ENCODE measurements at regions not wholly inside any gene's neighbourhood (a gene's known extent, or its start where the extent isn't known, plus 50 kb on each side); places are given as distances from the start of the nearest gene placed in this dataset.

DNA sequence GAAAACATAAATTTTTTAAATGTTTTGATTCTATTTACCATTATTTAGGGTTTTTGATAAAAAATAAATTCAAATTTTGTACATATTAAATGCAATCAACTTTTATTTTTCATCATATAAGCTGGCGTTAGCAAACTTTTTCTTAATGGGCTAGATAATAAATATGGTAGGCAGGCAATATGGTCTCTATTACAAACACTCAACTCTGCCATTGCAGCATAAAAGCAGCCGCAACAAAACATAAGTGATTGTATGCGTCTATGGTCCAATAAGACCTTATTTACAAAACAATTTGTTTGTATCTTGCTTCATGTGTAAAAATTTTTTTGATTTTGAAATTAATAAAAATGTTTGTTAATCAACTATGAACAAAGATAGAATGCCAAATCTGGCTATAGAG, 116.8 kb upstream of the GLI2 start:
- DNase-seq, result no peak

DNA sequence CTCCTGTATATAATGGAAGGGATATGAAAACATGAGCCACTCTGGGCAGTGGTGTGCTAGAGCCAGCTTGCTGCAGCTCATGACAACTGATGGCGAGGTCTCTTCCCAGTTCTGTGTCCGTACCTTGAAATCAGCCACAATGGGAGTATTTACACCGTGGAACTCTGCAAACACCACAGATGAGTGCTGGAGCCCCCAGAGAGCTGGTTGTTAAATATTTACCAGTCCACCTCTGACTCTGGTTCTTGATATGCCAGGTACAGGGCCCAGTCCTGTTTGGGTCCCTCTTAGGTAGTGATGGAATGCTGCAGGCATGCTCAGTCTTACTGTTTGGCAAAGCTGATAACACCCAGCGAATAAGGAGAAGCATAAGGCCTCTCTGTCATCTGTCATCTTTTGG, 116.1 kb upstream of the GLI2 start:
- no peak for DNase-seq

DNA sequence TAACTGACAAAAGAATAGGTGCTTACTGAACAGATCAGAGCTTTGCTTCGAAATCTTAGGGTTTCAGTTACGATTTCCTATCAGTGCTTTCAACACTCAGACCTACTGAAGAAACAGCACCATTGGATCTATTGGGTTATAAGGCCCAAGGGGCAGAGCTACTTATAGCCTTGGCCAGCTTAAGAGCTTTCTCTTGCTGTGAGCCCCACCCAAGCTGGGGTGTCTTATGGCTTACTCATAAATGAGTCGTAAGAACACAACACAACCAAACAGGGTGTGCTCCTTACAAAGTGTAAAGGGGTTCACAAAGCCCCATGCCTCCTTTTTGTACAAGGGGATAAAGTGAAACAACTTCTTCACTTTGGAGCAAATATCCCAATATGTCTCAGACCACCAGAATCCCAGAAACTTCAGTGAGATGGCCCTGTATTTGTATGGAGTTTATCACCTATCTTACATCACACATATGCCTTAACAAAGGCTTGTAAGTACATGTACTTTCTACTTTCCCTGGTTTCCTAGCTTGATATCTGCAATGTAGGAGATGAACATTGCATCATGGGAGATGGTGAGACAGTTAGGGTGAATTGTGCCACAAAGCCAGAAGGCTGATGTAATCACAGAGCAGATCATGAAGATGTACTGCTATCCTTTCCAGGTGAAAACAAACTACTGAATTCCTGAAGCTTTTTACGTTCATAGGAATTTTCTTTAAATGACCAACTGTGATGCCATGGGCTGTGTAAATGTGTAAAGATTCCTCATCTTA, 115.5 kb upstream of the GLI2 start:
- DNase-seq, result no peak

DNA sequence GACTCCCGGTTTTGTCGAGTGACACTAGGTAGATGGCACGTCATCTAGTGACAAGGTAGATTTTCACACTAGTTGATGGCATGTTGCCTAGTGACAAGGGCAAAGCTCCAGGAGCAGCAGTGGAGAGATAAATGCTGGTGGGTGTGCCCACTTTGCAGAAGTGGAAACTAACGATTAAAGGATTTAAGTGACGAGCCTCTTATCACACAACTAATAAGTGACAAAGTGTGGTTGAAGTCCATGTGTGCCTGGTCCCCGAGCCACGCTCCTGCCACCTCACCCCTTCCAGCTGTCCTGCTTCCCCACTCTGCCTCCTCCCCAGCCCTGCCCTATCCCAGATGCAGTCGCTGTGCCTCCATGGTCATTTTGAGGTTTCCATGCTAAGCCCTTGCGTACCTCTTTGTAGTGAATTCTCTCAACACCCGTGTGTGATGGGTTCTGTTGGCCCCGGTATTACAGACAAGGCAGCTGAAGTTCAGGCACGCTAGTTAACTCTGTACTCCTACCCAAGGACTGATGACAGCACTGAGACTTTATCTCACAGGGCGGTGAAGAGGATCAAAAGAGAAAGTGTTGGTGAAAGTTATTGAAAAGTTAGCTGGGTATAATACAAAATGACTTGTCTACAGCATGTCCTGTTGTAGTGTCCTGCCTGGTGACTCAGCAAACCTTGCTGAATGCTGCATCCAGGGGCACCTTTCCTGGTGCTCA, 113.4 kb upstream of the GLI2 start:
- DNase-seq, result no peak

DNA sequence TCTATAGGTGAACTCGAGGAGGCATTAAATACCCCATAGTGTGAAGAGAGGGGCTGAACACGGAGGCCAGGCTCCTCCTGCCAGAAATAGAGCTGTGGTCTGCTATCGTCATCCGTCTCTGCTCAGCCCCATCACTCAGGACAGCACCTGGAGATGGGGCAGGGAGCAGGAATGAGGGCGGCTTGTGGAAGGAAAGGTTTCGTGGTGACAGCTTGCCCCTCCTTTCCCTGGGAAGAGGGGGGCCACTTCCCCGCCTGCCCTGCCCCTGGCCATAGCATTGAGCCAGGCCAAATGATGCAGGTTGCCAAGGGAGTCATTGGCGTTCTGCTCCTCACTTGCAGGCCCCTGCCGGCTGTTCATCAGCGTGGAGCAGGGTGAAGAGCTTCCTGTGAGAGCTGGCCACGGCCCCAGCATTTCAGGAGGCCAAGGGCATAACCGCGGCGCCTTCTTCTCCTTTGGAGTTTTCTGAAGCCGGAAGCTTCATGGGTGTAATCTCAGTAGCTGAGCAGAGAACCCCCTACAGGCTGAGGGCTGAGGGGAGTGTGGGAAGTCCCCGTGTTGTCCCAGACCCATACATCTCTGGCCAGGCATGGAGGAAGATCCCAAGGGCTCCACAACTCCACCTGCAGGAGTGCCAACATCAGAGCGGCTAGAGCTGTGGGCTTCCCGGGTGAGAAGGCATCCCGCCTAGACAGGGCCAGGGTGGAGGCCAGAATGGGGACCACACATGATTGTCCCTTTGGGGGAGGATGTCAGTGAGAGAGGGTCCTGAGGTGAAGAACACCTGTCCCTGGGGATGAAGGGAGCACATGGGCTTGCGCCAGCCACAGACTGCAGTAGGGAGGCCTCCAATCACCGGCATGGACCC, 112.5 kb upstream of the GLI2 start:
- DNase-seq, result no peak

DNA sequence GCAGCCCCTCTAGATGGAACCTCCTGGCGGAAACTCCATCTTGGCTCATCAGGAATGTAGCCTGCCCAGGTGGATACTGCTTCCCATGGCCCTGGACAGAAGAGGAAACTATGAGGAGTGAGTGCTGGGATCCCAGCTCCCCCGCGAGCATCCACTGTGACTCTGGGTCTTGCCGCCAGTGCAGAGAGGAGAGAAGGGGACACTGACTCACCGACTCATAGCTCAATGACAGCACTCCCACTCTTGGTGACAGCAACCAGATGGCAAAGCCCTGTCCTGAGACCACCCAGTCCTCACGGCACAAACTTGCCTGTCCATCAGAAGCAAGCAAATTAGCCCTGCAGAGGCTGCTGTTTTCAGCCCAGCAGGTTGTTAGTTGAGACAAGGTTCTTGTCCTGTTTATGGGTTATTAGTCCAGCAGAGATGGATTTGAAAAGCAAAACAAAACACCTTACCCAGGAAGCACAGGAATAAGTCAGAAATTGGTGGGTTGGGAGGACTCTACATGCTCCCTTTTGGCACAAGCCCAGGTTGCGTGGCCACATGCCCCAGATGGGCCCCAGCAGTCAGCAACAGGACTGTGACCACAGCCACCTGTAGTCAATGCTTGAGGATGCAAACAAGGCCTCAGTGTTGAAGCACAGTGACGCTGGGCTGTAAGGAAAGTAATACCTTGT, 111.5 kb upstream of the GLI2 start:
- DNase-seq, result no peak

DNA sequence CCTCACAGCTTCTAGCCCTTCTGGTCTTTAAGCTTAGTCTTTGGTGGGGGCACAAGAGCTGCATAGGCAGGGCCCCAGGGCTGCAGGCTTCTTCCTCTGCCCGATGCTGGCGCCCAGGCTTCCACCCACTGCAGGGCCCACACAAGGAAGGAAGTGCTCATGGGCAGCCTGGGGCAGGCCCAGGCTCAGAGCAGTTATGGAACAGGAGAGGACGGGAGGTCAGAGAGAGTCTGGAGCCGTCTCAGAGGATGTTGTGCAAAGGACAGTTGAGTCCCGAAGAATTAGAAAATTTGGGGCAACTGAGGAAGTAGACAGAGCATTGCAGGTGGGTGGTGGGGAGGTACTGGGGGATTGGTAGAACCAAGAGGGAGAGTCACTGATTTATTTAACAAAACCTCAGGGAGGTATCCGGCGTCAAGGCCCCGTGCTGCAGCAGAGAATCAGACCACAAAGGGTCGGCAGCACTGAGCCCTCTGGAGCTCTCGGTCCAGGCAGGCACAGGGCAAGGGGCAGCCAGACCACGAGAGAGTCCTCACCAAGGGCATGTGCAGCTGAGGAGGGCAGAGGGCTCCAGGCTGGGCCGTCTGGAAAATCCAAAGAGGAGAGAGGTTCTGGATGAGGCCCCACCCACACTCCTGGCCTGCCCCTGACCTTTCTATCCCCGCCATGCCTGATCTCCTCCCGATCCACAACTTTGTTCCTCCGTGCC, 110.8 kb upstream of the GLI2 start:
- DNase-seq, result no peak

DNA sequence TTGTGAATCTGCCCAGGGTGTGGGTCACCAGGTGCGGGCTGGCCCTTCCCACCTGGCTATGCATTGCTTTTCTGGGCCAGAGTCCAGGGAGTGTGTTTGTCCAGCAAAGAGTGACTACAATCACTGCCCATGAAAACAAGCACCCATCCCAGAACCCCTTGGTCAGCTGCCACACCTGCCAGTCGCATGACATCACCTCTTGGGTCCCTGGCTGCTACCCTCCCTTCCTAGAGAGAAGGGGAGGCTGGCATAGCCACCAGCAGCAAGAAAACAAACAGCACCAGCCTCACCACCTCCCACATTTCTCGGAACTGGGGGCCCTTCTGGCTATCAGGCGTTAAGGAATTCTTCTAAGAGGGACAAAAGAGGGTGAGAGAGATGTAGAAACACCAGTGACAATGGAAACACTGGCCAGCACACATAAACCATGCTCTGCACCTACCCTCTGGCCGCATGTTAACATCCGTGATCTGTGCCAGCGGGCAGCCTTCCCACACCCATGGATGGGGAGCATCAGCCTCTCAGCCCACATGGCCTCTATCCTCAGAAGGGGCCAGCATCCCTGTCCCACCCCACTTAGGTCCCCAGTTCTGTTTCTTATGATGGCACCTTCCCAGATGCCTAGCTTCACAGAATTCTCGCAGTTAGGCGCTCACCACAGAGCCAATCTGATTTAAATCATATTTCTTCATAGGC, 109.7 kb upstream of the GLI2 start:
- no peak for DNase-seq

DNA sequence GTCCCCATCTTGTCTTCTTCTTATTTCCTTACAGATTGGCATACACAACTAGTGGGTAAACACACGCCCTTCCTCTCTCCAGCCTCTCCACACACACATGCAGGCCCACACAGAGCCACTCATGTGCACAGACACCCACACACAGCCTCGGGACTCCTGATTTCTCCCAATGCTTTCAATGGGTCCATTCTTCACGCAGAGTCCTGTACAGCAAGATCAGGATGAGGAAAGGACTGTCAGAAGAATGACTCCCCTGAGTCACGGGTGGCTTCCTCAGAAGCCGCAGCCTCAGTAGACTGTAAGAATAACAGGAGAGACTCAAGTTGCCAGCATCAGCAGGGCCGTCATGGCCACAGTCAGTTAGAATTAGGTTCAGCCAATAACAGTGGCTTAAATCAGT, 109.1 kb upstream of the GLI2 start:
- no peak for DNase-seq

DNA sequence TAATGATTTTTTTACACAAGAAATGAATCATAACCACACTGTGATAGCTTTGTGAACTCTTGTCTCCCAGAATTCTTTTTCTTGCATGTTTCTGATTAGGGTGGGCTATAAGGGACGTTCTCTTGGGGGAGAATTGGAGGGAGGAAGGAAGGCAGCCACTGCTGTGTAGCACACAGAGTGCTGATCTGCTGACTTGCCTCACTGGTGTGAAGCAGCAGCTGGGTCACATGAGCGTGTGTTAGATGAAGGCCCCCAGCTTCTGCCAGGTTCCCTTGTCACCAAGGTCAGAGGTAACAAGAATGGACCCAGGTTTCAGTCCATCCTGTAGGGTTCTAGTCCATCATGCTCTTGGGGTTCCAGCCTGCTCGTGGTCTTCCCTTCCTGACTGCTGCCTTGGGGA, 107.4 kb upstream of the GLI2 start:
- no peak for DNase-seq

DNA sequence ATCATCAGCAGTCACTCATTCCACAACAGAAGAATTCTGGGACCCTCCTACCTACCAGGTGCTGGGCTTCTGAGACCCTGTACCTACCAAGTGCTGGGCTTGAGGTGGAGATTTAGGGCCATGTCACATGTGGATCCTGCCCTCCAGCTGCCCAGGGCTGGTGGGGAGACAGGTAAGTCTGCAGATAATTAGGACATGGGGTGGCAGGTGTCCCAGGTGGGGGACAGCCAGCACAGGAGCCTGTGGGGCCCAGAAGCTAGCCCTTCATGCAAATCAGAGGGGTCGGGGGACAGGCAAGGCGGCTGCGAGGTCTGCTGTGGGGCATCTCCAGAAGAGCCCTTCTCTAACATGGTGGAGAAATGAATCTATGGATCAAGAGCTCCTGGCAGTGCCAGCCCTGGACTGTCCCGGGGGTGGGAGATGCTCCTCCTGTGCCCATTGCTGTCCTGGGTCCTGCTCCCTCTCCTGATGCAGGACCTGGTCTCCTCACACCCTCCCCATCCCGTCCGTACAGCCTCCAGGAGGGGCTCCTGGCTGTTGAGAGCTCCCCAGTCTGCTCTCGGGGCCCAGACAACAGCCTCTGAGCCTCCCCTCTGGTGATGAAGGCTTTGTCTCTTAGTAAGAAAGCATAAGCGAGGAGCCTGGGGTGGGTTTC, 106.3 kb upstream of the GLI2 start:
- no peak for DNase-seq

DNA sequence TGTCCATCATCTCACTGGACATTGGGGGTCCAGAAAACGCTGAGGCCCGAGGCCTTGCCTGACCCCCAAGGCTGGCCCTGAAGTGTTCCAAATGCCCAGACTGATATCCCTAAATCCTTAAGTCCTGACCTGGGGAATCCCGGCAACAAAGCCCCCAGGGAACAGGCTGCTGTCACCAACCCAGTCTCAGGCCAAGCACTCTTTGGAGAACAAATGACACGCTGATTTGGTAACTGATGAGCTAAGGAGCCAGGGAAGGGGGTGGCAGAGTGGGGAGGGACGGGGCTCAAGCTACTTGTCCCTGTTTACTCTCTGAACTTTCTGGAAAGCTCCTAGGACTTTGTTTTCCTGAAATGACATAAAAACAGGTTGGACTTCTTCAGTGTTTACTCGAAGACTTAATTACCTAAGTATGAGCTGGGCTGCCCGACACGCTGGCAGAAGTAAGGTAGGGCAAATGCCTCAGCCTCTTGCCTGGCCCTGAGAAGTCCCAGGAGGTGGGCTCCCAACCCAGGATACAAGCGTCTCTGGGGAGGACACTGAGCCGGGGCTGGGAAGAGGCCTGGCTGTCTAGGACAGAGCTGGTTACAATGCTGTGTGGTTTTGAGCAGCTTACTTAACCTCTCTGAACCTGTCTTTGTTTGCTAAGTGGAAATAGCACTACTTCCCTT, 105.5 kb upstream of the GLI2 start:
- no peak for DNase-seq

DNA sequence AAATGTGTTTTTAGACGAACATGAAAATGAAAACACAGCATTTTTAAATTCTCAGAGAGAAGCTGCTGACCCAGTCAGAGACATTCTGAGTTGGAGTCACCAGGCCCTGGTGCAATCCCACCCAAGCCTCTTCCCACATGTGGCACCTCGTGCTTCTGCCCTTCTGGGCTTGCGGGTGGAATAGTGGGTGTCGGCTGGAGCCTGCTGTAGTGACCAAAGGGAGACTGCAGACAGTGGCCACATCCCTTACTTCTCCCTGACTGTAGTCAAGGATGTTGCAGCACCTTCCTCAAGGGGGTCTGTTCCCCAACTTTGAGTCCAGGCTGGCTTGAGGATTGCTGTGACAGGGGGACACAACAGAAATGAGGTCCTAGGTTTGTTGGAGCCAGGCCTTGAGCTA, 104.4 kb upstream of the GLI2 start:
- DNase-seq, result no peak

DNA sequence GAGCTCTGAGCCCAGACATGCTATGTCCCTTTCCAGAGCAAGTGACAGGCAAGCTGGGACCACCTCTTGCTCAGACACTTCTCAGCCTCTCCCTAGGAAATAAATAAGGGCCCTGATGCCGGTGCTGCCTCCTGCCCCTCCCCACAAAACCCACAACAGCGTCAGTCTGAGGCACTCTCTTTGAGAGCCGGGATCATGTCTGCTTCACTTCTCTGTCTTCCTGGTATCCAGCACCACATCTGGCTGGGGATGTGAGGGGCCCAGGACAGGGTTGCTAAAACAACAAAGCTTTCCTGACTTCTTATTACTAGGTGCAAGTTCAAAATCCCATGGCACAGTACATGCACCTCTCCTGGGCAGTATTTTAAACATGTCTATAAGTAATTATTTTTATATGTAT, 103.9 kb upstream of the GLI2 start:
- DNase-seq, result no peak

DNA sequence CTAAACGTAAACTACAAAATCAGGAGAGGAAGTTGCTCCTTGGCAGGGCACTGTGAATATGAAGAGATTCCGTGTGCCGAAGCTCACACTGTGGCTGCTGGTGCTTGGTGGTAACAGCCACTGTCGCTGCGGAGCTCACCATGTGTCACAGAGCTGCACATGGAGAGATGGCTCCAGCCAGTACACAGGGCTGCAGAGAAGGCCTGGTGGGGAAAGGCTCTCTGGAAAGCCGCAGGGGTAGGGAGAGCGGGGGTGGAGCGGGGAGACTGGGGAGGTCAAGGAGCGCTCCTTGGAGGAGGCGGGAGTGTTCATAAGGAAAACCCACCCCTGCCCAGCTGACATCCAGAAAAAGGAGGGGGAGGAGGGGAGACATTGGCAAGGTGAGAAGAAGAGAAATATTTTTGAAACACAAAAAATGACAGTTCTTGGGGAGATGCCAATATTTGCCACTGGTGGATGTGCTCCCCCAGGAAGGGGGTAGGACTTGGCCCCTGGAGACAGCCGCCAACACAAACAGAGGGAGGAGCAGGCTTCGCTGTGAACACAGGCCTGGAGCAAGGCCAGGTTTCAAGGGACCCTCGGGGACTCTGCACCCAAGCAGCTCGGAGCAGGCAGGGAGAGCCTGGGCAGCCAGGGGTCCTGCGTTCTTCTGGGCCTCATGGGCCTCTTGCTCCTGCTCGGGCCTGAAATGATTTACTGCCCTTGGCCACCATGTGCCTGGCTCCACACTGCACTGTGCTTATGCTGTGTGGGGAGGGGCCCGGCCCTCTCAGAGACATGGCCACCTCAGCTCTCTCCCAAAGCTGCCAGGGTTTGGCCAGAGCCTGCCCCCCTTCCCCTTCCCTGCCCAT, 102.6 kb upstream of the GLI2 start:
- no peak for DNase-seq

DNA sequence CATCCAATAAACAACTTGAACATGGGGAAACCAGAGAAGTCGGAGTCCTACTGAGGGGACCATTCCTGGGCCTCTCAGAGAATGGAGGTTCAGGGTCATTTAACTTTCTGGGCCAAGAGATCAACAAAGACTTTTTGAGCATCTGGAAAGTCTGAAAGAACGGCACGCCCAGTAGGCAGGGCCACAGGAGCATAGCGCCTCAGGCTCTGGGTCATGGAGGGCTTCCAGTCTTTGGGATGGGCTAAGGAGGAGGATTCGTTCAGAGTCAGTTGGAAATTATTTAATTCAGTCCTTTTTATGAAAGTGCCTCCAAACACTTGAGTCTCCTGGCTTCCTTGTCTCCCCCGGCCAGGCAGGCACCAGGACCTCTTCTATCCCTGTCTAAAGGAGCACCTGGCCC, 101.1 kb upstream of the GLI2 start:
- no peak for DNase-seq

DNA sequence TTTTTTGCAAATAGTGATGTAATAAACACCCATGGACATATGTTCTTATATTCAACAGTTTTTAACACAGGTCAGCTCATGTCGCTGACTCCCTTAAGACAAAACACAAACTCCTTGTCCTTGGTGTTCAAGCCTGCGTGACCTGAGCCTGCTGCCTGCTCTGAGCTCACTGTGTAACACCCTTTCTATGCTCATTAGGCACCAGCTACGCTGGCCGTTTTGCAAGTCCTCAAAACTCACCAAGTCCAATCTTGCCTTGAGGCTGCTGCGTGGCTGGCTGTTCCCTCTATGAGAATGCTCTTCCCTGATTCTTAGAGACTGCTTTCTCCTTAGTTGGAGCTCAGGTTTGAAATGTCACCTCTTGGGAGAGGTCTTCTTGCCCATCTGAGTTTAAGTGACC, 100.5 kb upstream of the GLI2 start:
- no peak for DNase-seq

DNA sequence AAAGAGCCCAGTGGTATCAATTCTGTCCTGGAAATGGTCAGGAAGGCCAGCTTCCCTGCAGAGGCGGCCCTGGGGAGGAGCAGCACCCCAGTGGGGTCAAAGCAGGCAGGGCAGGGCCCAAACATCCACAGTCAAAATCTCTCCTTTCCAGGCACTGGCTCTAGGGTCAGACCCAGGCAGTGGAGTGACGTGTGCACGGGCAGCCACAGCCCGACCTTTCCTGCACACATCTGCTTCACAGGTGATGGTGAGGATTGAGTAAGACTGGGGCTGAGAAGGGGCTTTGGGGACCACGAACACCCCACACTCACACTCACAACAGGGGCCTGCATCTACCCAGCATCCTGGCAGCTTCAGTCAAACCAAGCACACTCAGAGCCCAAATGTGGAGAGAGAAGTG, 97.8 kb upstream of the GLI2 start:
- no peak for DNase-seq

DNA sequence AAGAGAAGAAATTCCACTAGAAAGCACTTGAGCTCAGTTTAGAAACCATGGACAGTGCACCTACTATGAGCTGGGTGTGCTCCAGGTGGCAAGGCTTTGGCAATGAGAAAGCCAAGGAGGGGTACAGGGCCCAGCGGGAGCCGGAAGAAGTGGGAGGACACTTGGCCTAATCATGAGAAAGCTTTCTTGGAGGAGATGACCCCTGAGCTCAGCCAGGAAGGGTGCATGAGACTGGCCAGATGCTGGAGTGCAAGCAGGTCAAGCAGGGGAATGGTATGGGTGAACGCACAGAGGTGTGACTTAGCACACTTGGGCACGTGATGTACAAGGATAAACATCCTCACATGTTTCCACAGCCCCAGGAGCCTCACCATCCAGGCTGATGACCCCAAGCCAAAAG, 97.2 kb upstream of the GLI2 start:
- DNase-seq, result no peak

DNA sequence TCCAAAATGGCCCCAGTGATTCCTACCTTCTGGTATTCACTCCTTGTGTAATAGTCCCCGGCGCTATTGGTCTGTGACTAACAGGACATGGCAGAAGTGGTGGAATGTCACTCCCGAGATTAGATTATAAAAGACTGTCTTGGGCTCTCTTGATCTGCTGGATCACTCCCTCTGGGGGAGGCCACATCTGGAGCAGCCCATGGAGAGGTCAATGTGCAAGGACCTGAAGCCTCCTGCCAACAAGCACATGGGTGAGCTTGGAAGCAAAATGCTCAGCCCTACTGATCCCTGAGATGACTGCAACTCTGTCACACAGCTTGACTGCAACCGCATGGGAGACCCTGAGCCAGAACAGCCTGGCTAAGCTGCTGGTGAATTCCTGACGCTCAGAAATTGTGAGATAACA, 94.3 kb upstream of the GLI2 start:
- DNase-seq, result no peak
